ENCODE measurements at regions not wholly inside any gene's neighbourhood (a gene's known extent, or its start where the extent isn't known, plus 50 kb on each side); places are given as distances from the start of the nearest gene placed in this dataset.

- POLR2A ChIA-PET = no interaction called here
- H3K27ac ChIP-seq = no peak overlapping the region
- 43% methylated on average over 4 of the region's 4 CpGs for WGBS (ENCODE audit: missing lambda C conversion rate)
- no peak for DNase-seq (ENCODE audit: low read depth in 1 of 2, low spot score in 1 of 2)
- no peak for FAIRE-seq
- TF ChIP-seq MAFK (IDR thresholded peaks at IDR 0.05; ENCODE audit: partially characterized antibody) (no peak), RCOR1 (IDR thresholded peaks at IDR 0.05; ENCODE audit: low read depth, low read length) (no peak), TP53 (CRISPR knock-in tag; IDR thresholded peaks at IDR 0.05) (no peak), RNF2 (IDR thresholded peaks at IDR 0.05; ENCODE audit: borderline replicate concordance, low read depth) (no peak), EP300 (IDR thresholded peaks at IDR 0.05) (no peak), FOXS1 (CRISPR knock-in tag; IDR thresholded peaks at IDR 0.05) (no peak), ELK1 (IDR thresholded peaks at IDR 0.05; ENCODE audit: low read depth, low read length) (no peak), NFE2L2 (conservative IDR thresholded peaks at IDR 0.05; ENCODE audit: low read length) (no peak), CBX8 (IDR thresholded peaks at IDR 0.05) (no peak), JUN (IDR thresholded peaks at IDR 0.05) (no peak), CEBPB (IDR thresholded peaks at IDR 0.05) (no peak), NR3C1 (IDR thresholded peaks at IDR 0.05) (no peak), SMC3 (IDR thresholded peaks at IDR 0.05) (no peak), CHD4 (IDR thresholded peaks at IDR 0.05; ENCODE audit: borderline replicate concordance) (no peak), SREBF2 (IDR thresholded peaks at IDR 0.05) (no peak), MAX (IDR thresholded peaks at IDR 0.05) (no peak), E2F6 (IDR thresholded peaks at IDR 0.05; ENCODE audit: borderline replicate concordance, low read depth) (no peak), HES2 (IDR thresholded peaks at IDR 0.05) (no peak), REST (IDR thresholded peaks at IDR 0.05) (no peak)
- no peak overlapping the region for H3K4me2 ChIP-seq
- no peak for ATAC-seq
- CTCF ChIA-PET = no interaction called here
- no peaks in the 10 kb centered on the region for H3K4me1 ChIP-seq
- H3K4me3 ChIP-seq = no peak overlapping the region
- H3K9me3 ChIP-seq = no peaks in the 10 kb centered on the region
Measured at GRCh38 chr6:68247782-68248181, 387.3 kb upstream of the ADGRB3 start.

- ATAC-seq = no peak
- no peak for DNase-seq (ENCODE audit: low read depth in 1 of 2, low spot score in 1 of 2)
- no peaks in the 10 kb centered on the region for H3K4me1 ChIP-seq
- no peak overlapping the region for H3K27ac ChIP-seq
- no peak overlapping the region for H3K4me3 ChIP-seq
- CTCF ChIA-PET = no interaction called here
- no peak overlapping the region for H3K4me2 ChIP-seq
- no peak for TF ChIP-seq SMC3 (IDR thresholded peaks at IDR 0.05)
- no peak for TF ChIP-seq CTCF (IDR thresholded peaks at IDR 0.05)
- no peak for TF ChIP-seq MAFK (IDR thresholded peaks at IDR 0.05; ENCODE audit: partially characterized antibody)
- no peak for TF ChIP-seq EHF (CRISPR knock-in tag; IDR thresholded peaks at IDR 0.05)
- no peak for TF ChIP-seq FOSB (CRISPR knock-in tag; IDR thresholded peaks at IDR 0.05)
- TF ChIP-seq RAD21 (conservative IDR thresholded peaks at IDR 0.05 in 1 of 2, IDR thresholded peaks at IDR 0.05 in 1 of 2) = no peak
- TF ChIP-seq TFCP2L1 (CRISPR knock-in tag; IDR thresholded peaks at IDR 0.05) = no peak
- no peak for TF ChIP-seq HOXB5 (CRISPR knock-in tag; IDR thresholded peaks at IDR 0.05)
- TF ChIP-seq ELK1 (IDR thresholded peaks at IDR 0.05; ENCODE audit: low read depth, low read length) = no peak
- no peak for TF ChIP-seq RARB (CRISPR knock-in tag; IDR thresholded peaks at IDR 0.05)
- no peak for TF ChIP-seq RCOR1 (IDR thresholded peaks at IDR 0.05; ENCODE audit: low read depth, low read length)
- TF ChIP-seq TP53 (CRISPR knock-in tag; IDR thresholded peaks at IDR 0.05) = no peak
- no peak for TF ChIP-seq SREBF2 (IDR thresholded peaks at IDR 0.05)
- TF ChIP-seq RFX5 (IDR thresholded peaks at IDR 0.05) = no peak
- TF ChIP-seq JUNB (IDR thresholded peaks at IDR 0.05) = no peak
- FAIRE-seq = no peak
- POLR2A ChIA-PET = no interaction called here
- no peaks in the 10 kb centered on the region for H3K9me3 ChIP-seq
Measured at GRCh38 chr6:68240726-68241125, 394.4 kb upstream of the ADGRB3 start.

Measured in A549 (cell line).